ENCODE measurements at regions not wholly inside any gene's neighbourhood (a gene's known extent, or its start where the extent isn't known, plus 50 kb on each side); places are given as distances from the start of the nearest gene placed in this dataset.

- CTCF ChIA-PET = no interaction called here
- no peak for DNase-seq (ENCODE audit: extremely low spot score)
- no peak for TF ChIP-seq LEF1 (IDR thresholded peaks at IDR 0.05; ENCODE audit: borderline replicate concordance)
- no peak for TF ChIP-seq SUZ12 (IDR thresholded peaks at IDR 0.05)
- TF ChIP-seq FOXA1 (IDR thresholded peaks at IDR 0.05) = no peak
- TF ChIP-seq CTBP1 (IDR thresholded peaks at IDR 0.05; ENCODE audit: borderline replicate concordance) = no peak
- TF ChIP-seq SP1 (IDR thresholded peaks at IDR 0.05) = no peak
- no peak for TF ChIP-seq L3MBTL2 (conservative IDR thresholded peaks at IDR 0.05)
- TF ChIP-seq FOXK2 (IDR thresholded peaks at IDR 0.05) = no peak
- TF ChIP-seq ELF4 (IDR thresholded peaks at IDR 0.05) = no peak
- no peak for TF ChIP-seq HDGF (IDR thresholded peaks at IDR 0.05; ENCODE audit: borderline replicate concordance)
- no peak for TF ChIP-seq TARDBP (IDR thresholded peaks at IDR 0.05)
- no peak for TF ChIP-seq FOXM1 (IDR thresholded peaks at IDR 0.05; ENCODE audit: borderline replicate concordance)
- TF ChIP-seq BHLHE40 (IDR thresholded peaks at IDR 0.05; ENCODE audit: borderline replicate concordance) = no peak
- TF ChIP-seq ZNF384 (IDR thresholded peaks at IDR 0.05) = no peak
- TF ChIP-seq, protein P1, sequence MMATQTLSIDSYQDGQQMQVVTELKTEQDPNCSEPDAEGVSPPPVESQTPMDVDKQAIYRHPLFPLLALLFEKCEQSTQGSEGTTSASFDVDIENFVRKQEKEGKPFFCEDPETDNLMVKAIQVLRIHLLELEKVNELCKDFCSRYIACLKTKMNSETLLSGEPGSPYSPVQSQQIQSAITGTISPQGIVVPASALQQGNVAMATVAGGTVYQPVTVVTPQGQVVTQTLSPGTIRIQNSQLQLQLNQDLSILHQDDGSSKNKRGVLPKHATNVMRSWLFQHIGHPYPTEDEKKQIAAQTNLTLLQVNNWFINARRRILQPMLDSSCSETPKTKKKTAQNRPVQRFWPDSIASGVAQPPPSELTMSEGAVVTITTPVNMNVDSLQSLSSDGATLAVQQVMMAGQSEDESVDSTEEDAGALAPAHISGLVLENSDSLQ (IDR thresholded peaks at IDR 0.05) = no peak
- TF ChIP-seq ARNT (IDR thresholded peaks at IDR 0.05) = no peak
- TF ChIP-seq NFRKB (IDR thresholded peaks at IDR 0.05) = no peak
- POLR2A ChIA-PET = no interaction called here
Measured at GRCh38 chrX:33607042-33607595, 395.8 kb upstream of the DMD start.

DNA sequence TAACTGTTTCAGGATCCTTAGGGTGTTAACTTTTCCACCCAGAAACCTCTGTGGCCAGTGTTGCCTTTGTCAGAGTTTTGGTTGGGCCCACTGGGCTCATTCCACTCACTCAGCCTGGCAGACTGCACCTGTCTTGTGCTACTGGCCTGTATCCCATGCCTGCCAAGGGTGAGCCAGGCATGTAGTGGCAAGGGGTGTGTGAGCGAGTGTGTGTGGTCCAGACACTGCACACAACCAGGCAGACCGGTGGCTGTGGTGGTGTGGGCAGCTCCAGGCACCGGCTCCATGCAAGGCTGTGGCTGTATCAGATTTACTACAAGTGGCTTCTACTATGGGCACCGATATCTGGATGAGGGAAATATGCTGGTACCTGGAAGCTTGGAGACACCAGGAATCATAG lies 394.6 kb upstream of the DMD start:
- CTCF ChIA-PET = interaction anchor here (0.6 kb wide), 1 partner anchor 637 kb away, joined by 3 read pairs; no protein-coding TSS in a partner anchor

DNA sequence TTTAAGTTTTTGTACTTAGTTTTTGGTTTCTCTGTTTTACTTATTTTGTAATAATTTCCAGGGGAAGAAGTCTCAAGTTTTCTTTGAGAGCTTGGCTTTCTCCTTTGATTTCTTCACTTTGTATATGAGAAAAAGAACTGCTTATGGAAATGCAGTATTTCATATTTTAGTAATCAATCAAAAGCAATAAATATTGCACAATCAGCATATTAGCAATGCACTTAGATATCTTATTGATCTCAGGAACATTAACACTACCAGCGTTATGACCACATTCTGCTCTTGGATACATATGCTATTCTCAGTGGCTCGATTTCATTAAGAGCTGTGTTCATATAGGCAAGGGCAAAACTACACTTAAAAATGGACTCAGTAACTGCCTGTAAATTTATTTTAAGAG lies 381.0 kb upstream of the DMD start:
- no peak for DNase-seq (ENCODE audit: extremely low spot score)
- ChIA-PET POLR2A (no interaction called here), CTCF (no interaction called here)
- no peak for TF ChIP-seq NFRKB (IDR thresholded peaks at IDR 0.05)

More for the DNA sequence above, 394.6 kb upstream of the DMD start:
- no peak for DNase-seq (ENCODE audit: extremely low spot score)
- POLR2A ChIA-PET = no interaction called here
- TF ChIP-seq ELF4 (IDR thresholded peaks at IDR 0.05) (no peak), FOXM1 (IDR thresholded peaks at IDR 0.05; ENCODE audit: borderline replicate concordance) (no peak)

GRCh38 chrX:33589316-33589715 lies 378.0 kb upstream of the DMD start:
- ChIA-PET CTCF (no interaction called here), POLR2A (no interaction called here)
- TF ChIP-seq ELF4 (IDR thresholded peaks at IDR 0.05) (no peak), LEF1 (IDR thresholded peaks at IDR 0.05; ENCODE audit: borderline replicate concordance) (no peak), L3MBTL2 (conservative IDR thresholded peaks at IDR 0.05) (no peak), FOXM1 (IDR thresholded peaks at IDR 0.05; ENCODE audit: borderline replicate concordance) (no peak), TARDBP (IDR thresholded peaks at IDR 0.05) (no peak), FOXA1 (IDR thresholded peaks at IDR 0.05) (no peak), HDGF (IDR thresholded peaks at IDR 0.05; ENCODE audit: borderline replicate concordance) (no peak), SUZ12 (IDR thresholded peaks at IDR 0.05) (no peak), CTBP1 (IDR thresholded peaks at IDR 0.05; ENCODE audit: borderline replicate concordance) (no peak), SP1 (IDR thresholded peaks at IDR 0.05) (no peak)
- DNase-seq (ENCODE audit: extremely low spot score) = no peak

- ChIA-PET POLR2A (no interaction called here), CTCF (no interaction called here)
- TF ChIP-seq SUZ12 (IDR thresholded peaks at IDR 0.05) (no peak), LEF1 (IDR thresholded peaks at IDR 0.05; ENCODE audit: borderline replicate concordance) (no peak), BHLHE40 (IDR thresholded peaks at IDR 0.05; ENCODE audit: borderline replicate concordance) (no peak), HDGF (IDR thresholded peaks at IDR 0.05; ENCODE audit: borderline replicate concordance) (no peak), SP1 (IDR thresholded peaks at IDR 0.05) (no peak), ARNT (IDR thresholded peaks at IDR 0.05) (no peak), L3MBTL2 (conservative IDR thresholded peaks at IDR 0.05) (no peak), FOXA1 (IDR thresholded peaks at IDR 0.05) (no peak), FOXK2 (IDR thresholded peaks at IDR 0.05) (no peak), CTBP1 (IDR thresholded peaks at IDR 0.05; ENCODE audit: borderline replicate concordance) (no peak), NFRKB (IDR thresholded peaks at IDR 0.05) (no peak), FOXM1 (IDR thresholded peaks at IDR 0.05; ENCODE audit: borderline replicate concordance) (no peak)
- TF ChIP-seq, protein P1 (IDR thresholded peaks at IDR 0.05) = no peak
- no peak for DNase-seq (ENCODE audit: extremely low spot score)
Measured at GRCh38 chrX:33543757-33544156, 332.4 kb upstream of the DMD start.
